ENCODE measurements at regions not wholly inside any gene's neighbourhood (a gene's known extent, or its start where the extent isn't known, plus 50 kb on each side); places are given as distances from the start of the nearest gene placed in this dataset.
A peak's percentile ranks its signal among the peaks of the same experiment; 100 is the strongest.

GRCh38 chr9:91146391-91147019 lies 215.2 kb downstream of the AUH start:
- H3K27ac Mint-ChIP-seq (ENCODE audit: low read depth, unreplicated experiment): peak overlapping the region; percentile 81
- no peaks in the 10 kb centered on the region for H3K9me3 Mint-ChIP-seq (ENCODE audit: unreplicated experiment)
- DNase-seq (ENCODE audit: unreplicated experiment): no peak
- no peak overlapping the region for H3K4me3 Mint-ChIP-seq (ENCODE audit: unreplicated experiment)
- CTCF ChIA-PET: interaction anchor here (0.9 to 2.0 kb wide), 2 partner anchors 15 to 231 kb away, joined by 3 to 8 read pairs; no protein-coding TSS in a partner anchor
- peaks cover 44% of the 10 kb centered on the region for H3K4me1 Mint-ChIP-seq (ENCODE audit: insufficient read depth, unreplicated experiment)
- POLR2A ChIA-PET: interaction anchor here (0.6 to 3.1 kb wide), 11 partner anchors 11 to 203 kb away, joined by 3 to 13 read pairs (median 5); no protein-coding TSS in a partner anchor
- no peaks in the 10 kb centered on the region for H3K27me3 Mint-ChIP-seq (ENCODE audit: insufficient read depth, unreplicated experiment)
- no peaks in the 10 kb centered on the region for H3K36me3 Mint-ChIP-seq (ENCODE audit: insufficient read depth, unreplicated experiment)
- TF ChIP-seq CTCF (IDR thresholded peaks at IDR 0.05; ENCODE audit: unreplicated experiment): no peak
- BruUV-seq (replicated peaks): no TSS peak
- intact Hi-C loops (cut with micrococcal nuclease): no loop called here

- CTCF ChIA-PET: interaction anchor here (0.6 to 2.0 kb wide), 4 partner anchors 16 to 232 kb away, joined by 3 to 8 read pairs (median 4); no protein-coding TSS in a partner anchor
Measured at GRCh38 chr9:91147079-91147708, 214.5 kb downstream of the AUH start.

GRCh38 chr9:91148306-91148705 lies 213.4 kb downstream of the AUH start:
- POLR2A ChIA-PET: interaction anchor here (1.1 to 3.1 kb wide), 8 partner anchors 10 to 89 kb away, joined by 3 to 13 read pairs (median 4); no protein-coding TSS in a partner anchor
- CTCF ChIA-PET: interaction anchor here (1.1 to 2.0 kb wide), 2 partner anchors 146 to 233 kb away, joined by 3 to 8 read pairs; no protein-coding TSS in a partner anchor
- no peaks in the 10 kb centered on the region for H3K36me3 Mint-ChIP-seq (ENCODE audit: insufficient read depth, unreplicated experiment)
- H3K4me1 Mint-ChIP-seq (ENCODE audit: insufficient read depth, unreplicated experiment): peaks cover 55% of the 10 kb centered on the region
- no TSS peak for BruUV-seq (replicated peaks)
- DNase-seq (ENCODE audit: unreplicated experiment): no peak
- peak overlapping the region; percentile 81 for H3K27ac Mint-ChIP-seq (ENCODE audit: low read depth, unreplicated experiment)
- H3K9me3 Mint-ChIP-seq (ENCODE audit: unreplicated experiment): no peaks in the 10 kb centered on the region
- peak overlapping the region; percentile 24 for H3K4me3 Mint-ChIP-seq (ENCODE audit: unreplicated experiment)
- TF ChIP-seq CTCF (IDR thresholded peaks at IDR 0.05; ENCODE audit: unreplicated experiment): no peak
- H3K27me3 Mint-ChIP-seq (ENCODE audit: insufficient read depth, unreplicated experiment): no peaks in the 10 kb centered on the region
- intact Hi-C loops (cut with micrococcal nuclease): no loop called here

More at GRCh38 chr9:91147079-91147708, 214.5 kb downstream of the AUH start:
- Mint-ChIP-seq H3K9me3 (ENCODE audit: unreplicated experiment) (no peaks in the 10 kb centered on the region), H3K27me3 (ENCODE audit: insufficient read depth, unreplicated experiment) (no peaks in the 10 kb centered on the region), H3K27ac (ENCODE audit: low read depth, unreplicated experiment) (peak overlapping the region; percentile 81), H3K4me1 (ENCODE audit: insufficient read depth, unreplicated experiment) (peaks cover 50% of the 10 kb centered on the region), H3K36me3 (ENCODE audit: insufficient read depth, unreplicated experiment) (no peaks in the 10 kb centered on the region), H3K4me3 (ENCODE audit: unreplicated experiment) (peak overlapping the region; percentile 24)
- BruUV-seq (replicated peaks): TSS peak; percentile 51
- intact Hi-C loops (cut with micrococcal nuclease): no loop called here
- TF ChIP-seq CTCF (IDR thresholded peaks at IDR 0.05; ENCODE audit: unreplicated experiment): no peak
- POLR2A ChIA-PET: interaction anchor here (0.6 to 3.1 kb wide), 15 partner anchors 12 to 204 kb away, joined by 3 to 13 read pairs (median 5); no protein-coding TSS in a partner anchor
- no peak for DNase-seq (ENCODE audit: unreplicated experiment)

All from MCF 10A (cell line).